ENCODE measurements at regions not wholly inside any gene's neighbourhood (a gene's known extent, or its start where the extent isn't known, plus 50 kb on each side); places are given as distances from the start of the nearest gene placed in this dataset.

DNA sequence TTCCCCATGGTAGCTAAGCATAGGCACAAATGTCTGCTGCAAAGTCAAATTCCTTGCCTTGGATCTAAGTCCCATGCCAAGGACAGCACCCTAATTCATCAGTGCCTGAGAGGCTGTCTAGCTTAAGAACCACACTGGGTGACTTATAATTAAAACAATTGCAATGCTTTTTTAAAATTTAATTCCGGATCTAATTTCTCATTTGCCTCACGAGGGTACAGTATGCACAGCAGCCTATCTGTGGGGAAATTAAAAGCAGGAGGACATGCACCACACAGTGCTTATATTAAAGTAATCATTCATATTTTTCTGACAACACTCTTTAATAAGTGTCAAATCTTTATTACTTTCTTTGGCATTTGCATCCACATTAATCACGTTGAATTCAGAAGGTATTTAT is 378.8 kb downstream of the GPAM start:
- Mint-ChIP-seq H3K36me3 (ENCODE audit: low read depth) (no peaks in the 10 kb centered on the region), H3K9me3 (no peaks in the 10 kb centered on the region; the same call in 2 of the 3 replicates), H3K27me3 (ENCODE audit: insufficient read depth, low read depth, poor library complexity) (no peaks in the 10 kb centered on the region), H3K4me1 (no peaks in the 10 kb centered on the region), H3K4me3 (no peak overlapping the region), H3K27ac (no peak overlapping the region)
- H3K4me3 ChIP-seq: no peak overlapping the region
- H3F3A ChIP-seq (replicated peaks; ENCODE audit: low read depth): no peaks in the 10 kb centered on the region
- H2AFZ ChIP-seq: no peak overlapping the region
- no peak overlapping the region for H3K4me2 ChIP-seq
- no peak for ATAC-seq
- H3K4me1 ChIP-seq (ENCODE audit: insufficient read depth): no peaks in the 10 kb centered on the region
- no peak for DNase-seq (ENCODE audit: low spot score)
- H3K9me2 ChIP-seq (ENCODE audit: insufficient read depth): no peaks in the 10 kb centered on the region; the same call in 1 of the 2 replicates
- H3K27me3 ChIP-seq (ENCODE audit: insufficient read depth): no peaks in the 10 kb centered on the region
- TF ChIP-seq ZNF331 (CRISPR knock-in tag; IDR thresholded peaks at IDR 0.05; ENCODE audit: low read depth) (no peak), NANOG (IDR thresholded peaks at IDR 0.05; ENCODE audit: borderline replicate concordance) (no peak), CREB1 (CRISPR knock-in tag; IDR thresholded peaks at IDR 0.05; ENCODE audit: low read depth) (no peak), JUNB (IDR thresholded peaks at IDR 0.05; ENCODE audit: unreplicated experiment) (no peak), ZNF114 (CRISPR knock-in tag; IDR thresholded peaks at IDR 0.05) (no peak), POLR2AphosphoS5 (IDR thresholded peaks at IDR 0.05; ENCODE audit: low read depth) (no peak), EZH2 (IDR thresholded peaks at IDR 0.05; ENCODE audit: low read depth, unreplicated experiment) (no peak), EZH2phosphoT487 (IDR thresholded peaks at IDR 0.05; ENCODE audit: unreplicated experiment) (no peak), STAT1 (IDR thresholded peaks at IDR 0.05; ENCODE audit: unreplicated experiment) (no peak)
- TF ChIP-seq, protein P1, sequence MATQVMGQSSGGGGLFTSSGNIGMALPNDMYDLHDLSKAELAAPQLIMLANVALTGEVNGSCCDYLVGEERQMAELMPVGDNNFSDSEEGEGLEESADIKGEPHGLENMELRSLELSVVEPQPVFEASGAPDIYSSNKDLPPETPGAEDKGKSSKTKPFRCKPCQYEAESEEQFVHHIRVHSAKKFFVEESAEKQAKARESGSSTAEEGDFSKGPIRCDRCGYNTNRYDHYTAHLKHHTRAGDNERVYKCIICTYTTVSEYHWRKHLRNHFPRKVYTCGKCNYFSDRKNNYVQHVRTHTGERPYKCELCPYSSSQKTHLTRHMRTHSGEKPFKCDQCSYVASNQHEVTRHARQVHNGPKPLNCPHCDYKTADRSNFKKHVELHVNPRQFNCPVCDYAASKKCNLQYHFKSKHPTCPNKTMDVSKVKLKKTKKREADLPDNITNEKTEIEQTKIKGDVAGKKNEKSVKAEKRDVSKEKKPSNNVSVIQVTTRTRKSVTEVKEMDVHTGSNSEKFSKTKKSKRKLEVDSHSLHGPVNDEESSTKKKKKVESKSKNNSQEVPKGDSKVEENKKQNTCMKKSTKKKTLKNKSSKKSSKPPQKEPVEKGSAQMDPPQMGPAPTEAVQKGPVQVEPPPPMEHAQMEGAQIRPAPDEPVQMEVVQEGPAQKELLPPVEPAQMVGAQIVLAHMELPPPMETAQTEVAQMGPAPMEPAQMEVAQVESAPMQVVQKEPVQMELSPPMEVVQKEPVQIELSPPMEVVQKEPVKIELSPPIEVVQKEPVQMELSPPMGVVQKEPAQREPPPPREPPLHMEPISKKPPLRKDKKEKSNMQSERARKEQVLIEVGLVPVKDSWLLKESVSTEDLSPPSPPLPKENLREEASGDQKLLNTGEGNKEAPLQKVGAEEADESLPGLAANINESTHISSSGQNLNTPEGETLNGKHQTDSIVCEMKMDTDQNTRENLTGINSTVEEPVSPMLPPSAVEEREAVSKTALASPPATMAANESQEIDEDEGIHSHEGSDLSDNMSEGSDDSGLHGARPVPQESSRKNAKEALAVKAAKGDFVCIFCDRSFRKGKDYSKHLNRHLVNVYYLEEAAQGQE (IDR thresholded peaks at IDR 0.05; ENCODE audit: unreplicated experiment): no peak
- TF ChIP-seq, protein P2, sequence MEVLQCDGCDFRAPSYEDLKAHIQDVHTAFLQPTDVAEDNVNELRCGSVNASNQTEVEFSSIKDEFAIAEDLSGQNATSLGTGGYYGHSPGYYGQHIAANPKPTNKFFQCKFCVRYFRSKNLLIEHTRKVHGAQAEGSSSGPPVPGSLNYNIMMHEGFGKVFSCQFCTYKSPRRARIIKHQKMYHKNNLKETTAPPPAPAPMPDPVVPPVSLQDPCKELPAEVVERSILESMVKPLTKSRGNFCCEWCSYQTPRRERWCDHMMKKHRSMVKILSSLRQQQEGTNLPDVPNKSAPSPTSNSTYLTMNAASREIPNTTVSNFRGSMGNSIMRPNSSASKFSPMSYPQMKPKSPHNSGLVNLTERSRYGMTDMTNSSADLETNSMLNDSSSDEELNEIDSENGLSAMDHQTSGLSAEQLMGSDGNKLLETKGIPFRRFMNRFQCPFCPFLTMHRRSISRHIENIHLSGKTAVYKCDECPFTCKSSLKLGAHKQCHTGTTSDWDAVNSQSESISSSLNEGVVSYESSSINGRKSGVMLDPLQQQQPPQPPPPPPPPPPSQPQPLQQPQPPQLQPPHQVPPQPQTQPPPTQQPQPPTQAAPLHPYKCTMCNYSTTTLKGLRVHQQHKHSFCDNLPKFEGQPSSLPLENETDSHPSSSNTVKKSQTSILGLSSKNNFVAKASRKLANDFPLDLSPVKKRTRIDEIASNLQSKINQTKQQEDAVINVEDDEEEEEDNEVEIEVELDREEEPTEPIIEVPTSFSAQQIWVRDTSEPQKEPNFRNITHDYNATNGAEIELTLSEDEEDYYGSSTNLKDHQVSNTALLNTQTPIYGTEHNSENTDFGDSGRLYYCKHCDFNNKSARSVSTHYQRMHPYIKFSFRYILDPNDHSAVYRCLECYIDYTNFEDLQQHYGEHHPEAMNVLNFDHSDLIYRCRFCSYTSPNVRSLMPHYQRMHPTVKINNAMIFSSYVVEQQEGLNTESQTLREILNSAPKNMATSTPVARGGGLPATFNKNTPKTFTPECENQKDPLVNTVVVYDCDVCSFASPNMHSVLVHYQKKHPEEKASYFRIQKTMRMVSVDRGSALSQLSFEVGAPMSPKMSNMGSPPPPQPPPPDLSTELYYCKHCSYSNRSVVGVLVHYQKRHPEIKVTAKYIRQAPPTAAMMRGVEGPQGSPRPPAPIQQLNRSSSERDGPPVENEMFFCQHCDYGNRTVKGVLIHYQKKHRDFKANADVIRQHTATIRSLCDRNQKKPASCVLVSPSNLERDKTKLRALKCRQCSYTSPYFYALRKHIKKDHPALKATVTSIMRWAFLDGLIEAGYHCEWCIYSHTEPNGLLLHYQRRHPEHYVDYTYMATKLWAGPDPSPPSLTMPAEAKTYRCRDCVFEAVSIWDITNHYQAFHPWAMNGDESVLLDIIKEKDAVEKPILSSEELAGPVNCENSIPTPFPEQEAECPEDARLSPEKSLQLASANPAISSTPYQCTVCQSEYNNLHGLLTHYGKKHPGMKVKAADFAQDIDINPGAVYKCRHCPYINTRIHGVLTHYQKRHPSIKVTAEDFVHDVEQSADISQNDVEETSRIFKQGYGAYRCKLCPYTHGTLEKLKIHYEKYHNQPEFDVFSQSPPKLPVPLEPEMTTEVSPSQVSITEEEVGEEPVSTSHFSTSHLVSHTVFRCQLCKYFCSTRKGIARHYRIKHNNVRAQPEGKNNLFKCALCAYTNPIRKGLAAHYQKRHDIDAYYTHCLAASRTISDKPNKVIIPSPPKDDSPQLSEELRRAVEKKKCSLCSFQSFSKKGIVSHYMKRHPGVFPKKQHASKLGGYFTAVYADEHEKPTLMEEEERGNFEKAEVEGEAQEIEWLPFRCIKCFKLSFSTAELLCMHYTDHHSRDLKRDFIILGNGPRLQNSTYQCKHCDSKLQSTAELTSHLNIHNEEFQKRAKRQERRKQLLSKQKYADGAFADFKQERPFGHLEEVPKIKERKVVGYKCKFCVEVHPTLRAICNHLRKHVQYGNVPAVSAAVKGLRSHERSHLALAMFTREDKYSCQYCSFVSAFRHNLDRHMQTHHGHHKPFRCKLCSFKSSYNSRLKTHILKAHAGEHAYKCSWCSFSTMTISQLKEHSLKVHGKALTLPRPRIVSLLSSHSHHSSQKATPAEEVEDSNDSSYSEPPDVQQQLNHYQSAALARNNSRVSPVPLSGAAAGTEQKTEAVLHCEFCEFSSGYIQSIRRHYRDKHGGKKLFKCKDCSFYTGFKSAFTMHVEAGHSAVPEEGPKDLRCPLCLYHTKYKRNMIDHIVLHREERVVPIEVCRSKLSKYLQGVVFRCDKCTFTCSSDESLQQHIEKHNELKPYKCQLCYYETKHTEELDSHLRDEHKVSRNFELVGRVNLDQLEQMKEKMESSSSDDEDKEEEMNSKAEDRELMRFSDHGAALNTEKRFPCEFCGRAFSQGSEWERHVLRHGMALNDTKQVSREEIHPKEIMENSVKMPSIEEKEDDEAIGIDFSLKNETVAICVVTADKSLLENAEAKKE (CRISPR knock-in tag; IDR thresholded peaks at IDR 0.05): no peak
- TF ChIP-seq, protein P3, sequence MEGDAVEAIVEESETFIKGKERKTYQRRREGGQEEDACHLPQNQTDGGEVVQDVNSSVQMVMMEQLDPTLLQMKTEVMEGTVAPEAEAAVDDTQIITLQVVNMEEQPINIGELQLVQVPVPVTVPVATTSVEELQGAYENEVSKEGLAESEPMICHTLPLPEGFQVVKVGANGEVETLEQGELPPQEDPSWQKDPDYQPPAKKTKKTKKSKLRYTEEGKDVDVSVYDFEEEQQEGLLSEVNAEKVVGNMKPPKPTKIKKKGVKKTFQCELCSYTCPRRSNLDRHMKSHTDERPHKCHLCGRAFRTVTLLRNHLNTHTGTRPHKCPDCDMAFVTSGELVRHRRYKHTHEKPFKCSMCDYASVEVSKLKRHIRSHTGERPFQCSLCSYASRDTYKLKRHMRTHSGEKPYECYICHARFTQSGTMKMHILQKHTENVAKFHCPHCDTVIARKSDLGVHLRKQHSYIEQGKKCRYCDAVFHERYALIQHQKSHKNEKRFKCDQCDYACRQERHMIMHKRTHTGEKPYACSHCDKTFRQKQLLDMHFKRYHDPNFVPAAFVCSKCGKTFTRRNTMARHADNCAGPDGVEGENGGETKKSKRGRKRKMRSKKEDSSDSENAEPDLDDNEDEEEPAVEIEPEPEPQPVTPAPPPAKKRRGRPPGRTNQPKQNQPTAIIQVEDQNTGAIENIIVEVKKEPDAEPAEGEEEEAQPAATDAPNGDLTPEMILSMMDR (conservative IDR thresholded peaks at IDR 0.05; ENCODE audit: low read depth in 2 of 2): no peak
- TF ChIP-seq, protein P4, sequence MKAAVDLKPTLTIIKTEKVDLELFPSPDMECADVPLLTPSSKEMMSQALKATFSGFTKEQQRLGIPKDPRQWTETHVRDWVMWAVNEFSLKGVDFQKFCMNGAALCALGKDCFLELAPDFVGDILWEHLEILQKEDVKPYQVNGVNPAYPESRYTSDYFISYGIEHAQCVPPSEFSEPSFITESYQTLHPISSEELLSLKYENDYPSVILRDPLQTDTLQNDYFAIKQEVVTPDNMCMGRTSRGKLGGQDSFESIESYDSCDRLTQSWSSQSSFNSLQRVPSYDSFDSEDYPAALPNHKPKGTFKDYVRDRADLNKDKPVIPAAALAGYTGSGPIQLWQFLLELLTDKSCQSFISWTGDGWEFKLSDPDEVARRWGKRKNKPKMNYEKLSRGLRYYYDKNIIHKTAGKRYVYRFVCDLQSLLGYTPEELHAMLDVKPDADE (IDR thresholded peaks at IDR 0.05): no peak
- no peaks in the 10 kb centered on the region for H3K36me3 ChIP-seq (ENCODE audit: insufficient read depth)
- H3K27ac ChIP-seq (ENCODE audit: low read depth): no peak overlapping the region
- H3K79me2 ChIP-seq (replicated peaks; ENCODE audit: insufficient read depth): no peaks in the 10 kb centered on the region
- H4K20me1 ChIP-seq (replicated peaks; ENCODE audit: insufficient read depth): no peaks in the 10 kb centered on the region
